ENCODE measurements at regions not wholly inside any gene's neighbourhood (a gene's known extent, or its start where the extent isn't known, plus 50 kb on each side); places are given as distances from the start of the nearest gene placed in this dataset.

DNA sequence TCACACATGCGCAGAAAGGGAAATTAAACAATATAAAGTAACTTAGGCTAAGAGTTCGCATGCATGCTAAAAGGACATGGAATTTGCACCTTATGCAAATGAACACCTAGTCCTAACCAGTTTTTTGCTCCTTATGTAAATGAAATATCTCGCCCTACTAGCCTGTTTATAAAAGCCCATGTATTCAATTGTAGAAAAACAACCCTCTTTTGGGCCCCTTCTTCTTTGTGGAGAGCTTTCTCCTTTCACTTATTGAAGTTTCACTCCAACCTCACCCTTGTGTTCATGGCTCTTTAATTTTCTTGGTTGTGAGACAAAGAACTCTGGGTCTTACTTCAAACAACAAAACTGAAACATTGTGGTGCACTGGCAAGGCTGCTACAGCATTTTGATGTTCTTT lies 333.4 kb upstream of the ATXN7L3B start:
- TF ChIP-seq POLR2AphosphoS5 (IDR thresholded peaks at IDR 0.05) = no peak
- TF ChIP-seq RAD21 (conservative IDR thresholded peaks at IDR 0.05) = no peak
- TF ChIP-seq, protein P1, sequence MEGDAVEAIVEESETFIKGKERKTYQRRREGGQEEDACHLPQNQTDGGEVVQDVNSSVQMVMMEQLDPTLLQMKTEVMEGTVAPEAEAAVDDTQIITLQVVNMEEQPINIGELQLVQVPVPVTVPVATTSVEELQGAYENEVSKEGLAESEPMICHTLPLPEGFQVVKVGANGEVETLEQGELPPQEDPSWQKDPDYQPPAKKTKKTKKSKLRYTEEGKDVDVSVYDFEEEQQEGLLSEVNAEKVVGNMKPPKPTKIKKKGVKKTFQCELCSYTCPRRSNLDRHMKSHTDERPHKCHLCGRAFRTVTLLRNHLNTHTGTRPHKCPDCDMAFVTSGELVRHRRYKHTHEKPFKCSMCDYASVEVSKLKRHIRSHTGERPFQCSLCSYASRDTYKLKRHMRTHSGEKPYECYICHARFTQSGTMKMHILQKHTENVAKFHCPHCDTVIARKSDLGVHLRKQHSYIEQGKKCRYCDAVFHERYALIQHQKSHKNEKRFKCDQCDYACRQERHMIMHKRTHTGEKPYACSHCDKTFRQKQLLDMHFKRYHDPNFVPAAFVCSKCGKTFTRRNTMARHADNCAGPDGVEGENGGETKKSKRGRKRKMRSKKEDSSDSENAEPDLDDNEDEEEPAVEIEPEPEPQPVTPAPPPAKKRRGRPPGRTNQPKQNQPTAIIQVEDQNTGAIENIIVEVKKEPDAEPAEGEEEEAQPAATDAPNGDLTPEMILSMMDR (IDR thresholded peaks at IDR 0.05; ENCODE audit: poor library complexity, severe bottlenecking) = no peak
- TF ChIP-seq SMC3 (conservative IDR thresholded peaks at IDR 0.05; ENCODE audit: poor library complexity) = no peak
- TF ChIP-seq EP300 (conservative IDR thresholded peaks at IDR 0.05; ENCODE audit: poor library complexity, severe bottlenecking) = no peak
- TF ChIP-seq, protein P2, sequence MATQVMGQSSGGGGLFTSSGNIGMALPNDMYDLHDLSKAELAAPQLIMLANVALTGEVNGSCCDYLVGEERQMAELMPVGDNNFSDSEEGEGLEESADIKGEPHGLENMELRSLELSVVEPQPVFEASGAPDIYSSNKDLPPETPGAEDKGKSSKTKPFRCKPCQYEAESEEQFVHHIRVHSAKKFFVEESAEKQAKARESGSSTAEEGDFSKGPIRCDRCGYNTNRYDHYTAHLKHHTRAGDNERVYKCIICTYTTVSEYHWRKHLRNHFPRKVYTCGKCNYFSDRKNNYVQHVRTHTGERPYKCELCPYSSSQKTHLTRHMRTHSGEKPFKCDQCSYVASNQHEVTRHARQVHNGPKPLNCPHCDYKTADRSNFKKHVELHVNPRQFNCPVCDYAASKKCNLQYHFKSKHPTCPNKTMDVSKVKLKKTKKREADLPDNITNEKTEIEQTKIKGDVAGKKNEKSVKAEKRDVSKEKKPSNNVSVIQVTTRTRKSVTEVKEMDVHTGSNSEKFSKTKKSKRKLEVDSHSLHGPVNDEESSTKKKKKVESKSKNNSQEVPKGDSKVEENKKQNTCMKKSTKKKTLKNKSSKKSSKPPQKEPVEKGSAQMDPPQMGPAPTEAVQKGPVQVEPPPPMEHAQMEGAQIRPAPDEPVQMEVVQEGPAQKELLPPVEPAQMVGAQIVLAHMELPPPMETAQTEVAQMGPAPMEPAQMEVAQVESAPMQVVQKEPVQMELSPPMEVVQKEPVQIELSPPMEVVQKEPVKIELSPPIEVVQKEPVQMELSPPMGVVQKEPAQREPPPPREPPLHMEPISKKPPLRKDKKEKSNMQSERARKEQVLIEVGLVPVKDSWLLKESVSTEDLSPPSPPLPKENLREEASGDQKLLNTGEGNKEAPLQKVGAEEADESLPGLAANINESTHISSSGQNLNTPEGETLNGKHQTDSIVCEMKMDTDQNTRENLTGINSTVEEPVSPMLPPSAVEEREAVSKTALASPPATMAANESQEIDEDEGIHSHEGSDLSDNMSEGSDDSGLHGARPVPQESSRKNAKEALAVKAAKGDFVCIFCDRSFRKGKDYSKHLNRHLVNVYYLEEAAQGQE (IDR thresholded peaks at IDR 0.05; ENCODE audit: borderline replicate concordance) = no peak

Data from neural cell (in vitro differentiated cells).